GM19193 (cell line): ENCODE measurements at regions not wholly inside any gene's neighbourhood (a gene's known extent, or its start where the extent isn't known, plus 50 kb on each side); places are given as distances from the start of the nearest gene placed in this dataset.

ENCODE experiments used
- POLR2A ChIP-seq: IDR thresholded peaks from 4 replicates; pipeline ENCODE4 v1.6.1; 2011; ENCODE audit not compliant: insufficient read depth, insufficient read length; ENCODE audit errors: extremely low read depth

DNA sequence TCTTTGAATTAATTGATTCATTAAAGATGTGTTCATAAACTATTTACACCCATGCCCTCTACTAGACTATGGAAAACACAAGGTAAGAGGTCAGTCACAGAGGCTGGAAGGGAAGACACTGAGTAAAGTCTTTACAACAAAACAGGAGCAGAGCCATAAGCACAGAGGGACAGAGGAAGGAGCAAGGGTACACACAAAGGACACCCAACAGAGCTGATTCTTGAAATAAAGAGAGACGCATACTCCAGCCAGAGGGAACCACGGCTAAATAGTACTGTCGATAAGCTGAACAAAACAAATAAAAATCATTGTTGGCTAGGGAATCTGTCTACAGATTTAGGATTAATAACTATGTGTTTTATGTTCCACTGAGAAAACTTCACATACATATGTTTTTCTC, 289.2 kb downstream of the EFNB2 start:
- no peak for TF ChIP-seq POLR2A

DNA sequence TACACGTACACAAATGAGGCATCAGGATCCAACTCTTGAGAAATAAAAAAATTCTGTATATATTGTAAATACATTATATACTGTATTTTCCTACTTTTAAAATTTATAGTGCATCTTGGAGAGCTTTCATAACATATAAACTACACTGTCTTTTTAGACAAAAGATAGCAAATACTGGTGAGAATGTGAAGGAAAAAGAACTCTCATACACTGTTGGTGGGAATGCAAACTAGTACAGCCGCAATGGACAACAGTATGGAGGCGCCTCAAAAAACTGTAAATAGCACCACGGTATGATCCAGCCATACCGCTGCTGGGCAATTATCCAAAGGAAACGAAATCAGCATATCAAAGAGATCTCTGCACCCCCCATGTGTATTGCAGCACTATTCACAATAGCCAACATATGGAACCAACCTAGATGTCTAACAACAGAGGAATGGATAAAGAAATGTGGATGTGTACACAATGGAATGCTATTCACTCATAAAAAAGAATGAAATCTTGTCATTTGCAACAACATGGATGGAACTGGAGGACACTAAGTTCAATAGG, 292.4 kb downstream of the EFNB2 start:
- TF ChIP-seq POLR2A: no peak

DNA sequence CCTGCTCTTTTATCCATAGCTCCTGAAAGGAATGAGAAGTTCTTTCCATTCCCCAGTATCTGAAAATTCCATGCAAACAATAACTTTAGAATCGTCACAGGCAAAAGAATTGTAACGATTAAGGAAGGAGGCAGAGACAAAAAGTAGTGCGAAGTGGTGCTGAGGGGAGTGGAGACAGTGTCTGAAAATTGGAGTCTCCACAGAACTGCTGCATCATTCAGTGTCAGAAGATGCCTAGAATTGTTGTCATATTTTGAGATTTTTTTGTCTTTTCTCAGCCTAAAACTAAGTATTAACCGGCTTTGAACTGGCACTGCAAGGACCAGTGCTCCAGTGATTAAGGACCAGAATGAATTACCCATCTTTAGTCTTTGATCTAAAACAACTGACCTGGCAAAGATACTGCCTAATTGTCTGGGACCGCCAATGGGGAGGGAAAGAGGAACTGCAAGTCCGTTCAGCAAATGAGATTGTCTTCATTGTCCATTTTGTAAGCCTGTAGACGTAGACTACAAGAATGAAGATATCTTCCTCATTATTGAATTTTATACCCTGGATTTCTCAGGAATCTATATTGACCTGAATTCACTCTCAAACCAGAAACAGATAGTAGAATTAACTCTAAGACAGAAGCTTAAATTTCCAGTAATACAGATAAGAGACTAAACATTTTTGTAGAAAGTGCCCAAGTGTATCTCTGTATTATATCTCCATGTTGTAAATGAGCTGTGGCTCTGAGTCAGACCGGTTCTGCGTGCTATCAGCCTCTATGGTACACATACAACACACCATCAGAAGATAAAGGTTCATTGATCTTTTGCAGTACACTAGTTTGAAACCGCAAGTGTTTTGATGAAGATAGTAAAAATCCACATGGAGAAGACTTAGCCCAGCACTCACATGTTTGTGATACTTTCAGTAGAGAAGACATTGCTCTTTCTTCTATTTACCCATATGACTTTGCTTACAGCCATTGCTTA, 293.2 kb downstream of the EFNB2 start:
- no peak for TF ChIP-seq POLR2A

DNA sequence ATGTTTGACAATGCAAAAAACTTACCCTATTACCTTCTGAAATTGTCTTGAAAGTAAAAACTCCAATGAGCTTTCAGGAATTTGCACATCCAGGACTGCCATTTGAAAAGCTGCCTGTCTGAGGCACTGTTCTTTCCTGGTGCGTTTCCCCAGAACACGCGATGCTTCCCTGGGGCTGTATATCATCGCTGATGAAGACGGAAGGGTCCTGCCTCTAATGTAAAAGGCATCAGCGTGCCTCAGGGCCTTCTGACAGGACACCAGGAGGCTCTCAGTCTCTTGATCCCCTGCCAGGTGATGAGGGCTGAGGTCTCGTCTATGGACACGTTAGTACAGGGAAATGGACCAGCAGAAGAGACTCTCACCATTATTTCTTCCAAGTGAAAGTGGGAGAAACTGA, 296.8 kb downstream of the EFNB2 start:
- TF ChIP-seq POLR2A: no peak

DNA sequence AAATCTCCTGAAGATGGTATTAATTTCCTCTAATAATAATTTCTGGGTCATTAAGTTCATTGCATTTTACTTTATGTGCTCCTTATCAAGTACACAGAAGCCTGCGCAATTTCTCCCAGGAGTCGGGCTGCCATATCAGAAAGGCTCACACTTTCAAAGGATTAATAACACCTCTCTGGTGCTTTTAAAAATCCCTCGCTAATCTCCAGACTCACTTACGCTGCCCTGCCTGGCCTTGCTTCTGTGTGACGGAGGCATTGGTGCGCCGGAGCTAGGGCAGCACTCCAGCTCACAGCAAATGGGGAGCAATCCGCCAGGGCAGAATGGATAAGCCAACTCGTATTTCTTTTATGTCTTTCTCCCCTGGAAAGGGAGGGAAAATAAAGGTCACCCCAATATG, 300.8 kb downstream of the EFNB2 start:
- TF ChIP-seq POLR2A: no peak

DNA sequence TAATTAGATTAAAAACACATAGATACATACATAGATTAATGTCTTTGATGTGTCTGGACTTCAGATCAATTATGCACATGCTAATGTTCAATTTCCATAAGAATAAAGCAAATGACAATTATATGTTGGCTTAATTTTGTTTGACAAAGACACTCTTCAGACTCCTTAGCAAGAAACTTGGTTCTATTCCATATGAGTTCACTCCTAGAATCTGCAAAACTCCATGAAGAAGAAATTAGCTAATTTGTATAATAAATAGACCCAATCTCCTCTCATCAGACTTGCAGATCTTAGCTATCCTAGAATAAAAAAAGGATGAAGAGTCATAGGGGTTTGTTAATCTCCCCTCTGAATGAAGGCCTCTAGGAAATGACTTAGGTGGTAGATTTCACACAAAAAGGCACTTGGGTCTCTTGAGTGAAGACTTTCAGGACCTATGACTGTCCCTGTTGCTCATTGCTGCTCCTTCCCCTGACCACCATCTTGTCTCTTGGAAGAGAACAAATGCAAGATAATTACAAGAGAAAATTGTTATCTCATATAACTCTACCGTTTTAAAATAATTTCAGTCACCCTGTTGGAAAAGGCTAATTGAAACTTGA, 302.2 kb downstream of the EFNB2 start:
- TF ChIP-seq POLR2A: no peak

DNA sequence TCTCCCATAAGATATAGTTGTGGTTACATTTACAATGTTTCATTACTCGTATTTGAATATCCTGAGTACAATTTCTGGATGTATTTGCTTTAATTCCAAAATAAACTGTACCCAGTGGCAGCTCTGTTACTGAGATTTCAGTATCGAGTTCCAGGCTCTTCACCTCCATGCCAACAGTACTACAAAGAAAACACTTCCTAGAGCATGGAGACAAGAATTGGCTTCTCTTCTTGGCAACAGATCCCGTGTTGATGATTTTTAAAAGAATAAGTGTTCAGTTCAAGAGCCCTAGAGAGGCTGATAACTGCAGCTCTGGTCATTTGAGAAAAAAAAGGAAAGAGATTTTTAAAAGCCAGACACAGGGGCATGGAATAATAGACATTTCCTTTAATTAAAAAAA, 302.8 kb downstream of the EFNB2 start:
- TF ChIP-seq POLR2A: no peak

DNA sequence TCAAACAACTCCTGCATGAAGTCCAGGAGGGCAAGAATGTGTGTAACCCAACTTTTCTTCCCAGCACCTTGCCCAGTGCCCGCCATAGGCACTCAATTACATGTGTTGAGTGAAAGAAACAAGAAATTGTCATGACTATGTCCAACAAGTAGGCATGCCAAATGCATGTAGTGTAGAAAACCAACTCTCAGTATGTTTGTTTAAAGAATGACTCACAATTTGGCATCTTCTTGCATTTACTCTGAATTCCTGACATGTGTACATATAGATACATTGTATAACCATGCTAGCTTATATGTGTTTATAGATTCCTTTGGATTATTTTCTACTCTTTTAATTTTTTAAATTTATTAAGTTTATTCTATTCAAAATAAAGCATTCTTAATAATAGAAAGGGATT, 305.0 kb downstream of the EFNB2 start:
- no peak for TF ChIP-seq POLR2A

DNA sequence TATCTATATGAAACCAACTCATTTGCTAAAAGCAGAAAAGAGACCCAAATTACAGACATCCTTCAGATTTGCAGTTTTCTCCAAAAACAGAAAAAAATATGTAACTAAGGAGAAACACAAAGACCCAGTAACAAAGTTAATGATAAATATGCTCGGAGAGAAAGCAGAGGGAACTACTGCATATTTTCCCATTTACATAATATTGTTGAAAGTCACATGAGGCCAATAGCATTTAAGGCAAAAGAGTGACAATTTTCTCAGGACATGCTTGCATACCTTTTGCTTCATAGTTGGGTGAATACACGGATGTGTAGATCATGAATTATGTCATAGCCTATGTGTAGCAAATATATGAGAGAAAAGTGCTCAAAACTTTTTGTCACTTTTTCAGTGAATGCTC, 310.3 kb downstream of the EFNB2 start:
- TF ChIP-seq POLR2A: no peak

DNA sequence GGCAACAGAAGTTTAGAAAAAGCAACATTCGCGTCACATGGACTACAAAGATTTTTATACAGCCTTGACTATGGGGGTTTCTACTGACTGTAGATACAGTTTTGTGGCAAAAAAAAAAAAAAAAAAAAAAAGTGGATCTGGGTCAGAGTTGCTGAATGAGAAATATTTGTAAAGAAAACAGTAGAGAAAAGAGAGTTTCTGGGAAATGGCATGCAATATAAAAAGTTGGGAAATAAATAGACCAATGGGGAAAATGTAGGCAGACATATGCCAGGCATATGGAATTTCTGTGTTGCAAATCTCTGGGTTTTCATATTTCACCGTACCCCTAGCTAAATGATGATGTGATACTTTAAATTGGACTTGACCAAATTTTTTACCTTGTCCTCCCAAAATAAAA, 315.3 kb downstream of the EFNB2 start:
- TF ChIP-seq POLR2A: no peak

DNA sequence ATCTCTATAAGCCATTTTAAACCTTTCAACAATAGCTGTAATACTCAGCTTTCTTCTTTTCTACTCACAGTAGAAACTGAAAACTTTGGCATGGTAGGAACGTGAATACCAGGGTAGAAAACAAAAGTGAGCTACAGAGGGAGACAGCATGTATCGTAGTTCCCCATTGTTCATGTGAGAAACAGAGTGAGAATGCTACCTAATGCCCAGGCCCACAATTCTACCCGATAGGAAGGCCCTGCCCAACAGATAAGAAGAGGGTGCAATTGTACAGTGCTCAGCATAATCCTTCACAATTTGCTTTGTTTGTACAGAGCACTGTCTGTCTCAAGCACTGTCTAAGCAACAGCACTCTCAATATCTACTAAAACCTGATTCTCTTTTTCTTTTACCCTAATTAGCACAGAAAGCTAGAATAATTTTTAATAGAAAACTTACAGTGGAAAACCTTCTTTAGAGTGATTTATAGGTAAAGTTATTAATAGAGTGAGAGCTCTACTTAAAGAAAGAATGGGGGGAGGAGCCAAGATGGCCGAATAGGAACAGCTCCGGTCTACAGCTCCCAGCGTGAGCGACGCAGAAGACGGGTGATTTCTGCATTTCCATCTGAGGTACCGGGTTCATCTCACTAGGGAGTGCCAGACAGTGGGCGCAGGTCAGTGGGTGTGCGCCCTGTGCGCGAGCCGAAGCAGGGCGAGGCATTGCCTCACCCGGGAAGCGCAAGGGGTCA, 322.3 kb downstream of the EFNB2 start:
- TF ChIP-seq POLR2A: no peak

DNA sequence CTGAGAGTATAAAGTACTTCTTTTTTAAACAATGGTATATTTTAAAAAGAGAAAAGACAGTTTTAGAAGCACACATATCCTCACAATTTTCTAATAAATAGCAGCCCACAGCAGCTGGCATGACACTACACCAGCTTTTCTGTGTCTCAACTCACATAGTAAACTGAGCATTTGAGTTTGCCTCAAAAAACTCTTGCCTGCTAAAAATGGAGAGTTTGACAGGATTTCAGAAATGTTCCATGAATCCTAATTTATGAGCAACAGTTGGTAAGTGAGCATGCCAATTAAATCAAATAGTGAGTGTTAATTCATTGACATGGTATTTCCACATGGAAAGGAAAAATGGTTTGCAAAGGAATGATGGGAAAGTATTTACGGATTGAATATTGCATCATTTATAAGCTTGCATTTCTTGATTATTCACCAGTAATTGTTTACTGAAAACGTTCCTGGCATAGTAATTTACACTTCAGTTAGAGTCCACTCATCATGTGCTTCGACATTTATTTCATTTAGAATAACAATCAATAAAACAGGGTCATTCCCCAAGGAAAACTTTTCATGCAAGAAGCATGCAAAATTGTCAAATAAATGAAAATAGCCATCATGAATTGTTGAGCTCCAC, 323.0 kb downstream of the EFNB2 start:
- TF ChIP-seq POLR2A: no peak

DNA sequence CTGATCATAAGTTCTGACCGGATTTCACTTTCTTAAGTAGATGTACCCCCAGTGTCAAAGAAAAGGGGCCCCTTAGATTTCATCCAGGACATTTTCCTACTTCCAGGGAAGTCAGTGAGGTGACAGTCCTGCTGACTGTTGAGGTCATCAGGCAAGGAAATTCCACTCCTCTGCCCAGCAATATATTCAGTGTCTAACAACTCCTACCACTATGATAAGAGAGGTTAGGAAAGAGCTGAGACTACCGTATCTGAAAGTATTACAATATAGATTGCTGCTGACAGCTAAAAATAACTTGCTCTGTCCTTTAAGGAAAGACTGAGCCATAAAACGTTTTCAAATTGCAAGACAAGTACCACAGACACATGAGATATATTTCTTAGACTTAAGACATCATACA, 325.1 kb downstream of the EFNB2 start:
- no peak for TF ChIP-seq POLR2A

DNA sequence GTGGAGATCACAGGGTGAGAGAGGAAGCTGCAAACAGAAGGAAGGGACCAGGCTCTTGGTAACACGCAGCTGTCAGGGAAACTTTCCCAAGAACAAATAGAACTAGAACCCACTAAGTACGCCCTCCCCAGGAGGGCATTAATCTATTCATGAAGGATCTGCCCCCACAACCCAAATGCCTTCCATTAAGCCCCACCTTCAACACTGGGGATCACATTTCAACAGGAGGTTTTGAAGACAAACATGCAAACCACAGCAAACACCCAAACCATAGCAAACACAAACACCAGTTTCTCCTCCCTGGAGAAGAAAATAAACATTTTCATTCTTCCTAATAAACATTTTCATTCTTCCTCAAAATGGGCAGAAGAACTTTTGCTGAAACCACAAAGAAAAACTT, 329.6 kb downstream of the EFNB2 start:
- no peak for TF ChIP-seq POLR2A

DNA sequence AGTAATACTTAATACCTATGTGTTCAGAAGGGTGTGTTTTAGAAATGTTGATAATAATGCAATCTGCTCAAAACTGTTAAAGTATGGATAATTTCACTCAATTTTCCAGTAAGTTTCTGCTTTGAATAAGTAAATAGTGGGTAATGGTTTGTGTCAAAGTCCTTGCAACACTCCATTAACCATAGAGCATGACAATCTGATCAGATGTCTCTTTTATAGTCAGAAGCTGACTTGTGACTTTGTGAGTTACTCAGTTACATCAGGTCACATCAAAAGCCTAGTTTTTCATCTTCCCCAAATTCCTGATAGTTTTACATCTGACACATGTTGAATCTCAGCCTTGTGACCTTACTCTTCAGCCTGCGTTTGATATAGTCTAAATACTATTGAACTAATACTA, 338.0 kb downstream of the EFNB2 start:
- TF ChIP-seq POLR2A: no peak
